Panc1 (cell line): ENCODE measurements at regions not wholly inside any gene's neighbourhood (a gene's known extent, or its start where the extent isn't known, plus 50 kb on each side); places are given as distances from the start of the nearest gene placed in this dataset.

Experiments used
- ATAC-seq: fragments of 200-7000 bp; cut with Tn5 transposase; 2 replicates; pipeline ENCODE4 v1.9.1; 2020; ENCODE audit warnings: mild to moderate bottlenecking, moderate library complexity
- BruUV-seq: library from RNA; stranded (reverse); fragments of 400-500 nt; replicated peaks from 2 replicates; lab custom pipeline; 2021; lab: Mats Ljungman, UMichigan
- CTCF ChIA-PET: fragments of 300-600 bp; sonication (Branson Sonifier 250); formaldehyde crosslinking; loops from one replicate; lab custom pipeline; 2022; ENCODE audit warnings: antibody characterized with exemption; lab: Charles Lee
- POLR2A ChIA-PET: fragments of 300-600 bp; sonication (Branson Sonifier 250); formaldehyde crosslinking; loops from one replicate; lab custom pipeline; 2022; ENCODE audit warnings: antibody characterized with exemption; lab: Charles Lee
- DNase-seq: peaks from one replicate; pipeline ENCODE4 v3.0.0-alpha.2; 2010; ENCODE audit warnings: low read depth, low spot score
- H3K27ac ChIP-seq: 2 replicates; pipeline ENCODE4 v1.5.1; 2011; ENCODE audit warnings: mild to moderate bottlenecking, low read length, inconsistent platforms
- H3K27me3 ChIP-seq: fragments of 200-500 bp; sonication (Bioruptor generic); 2 replicates; pipeline ENCODE4 v1.6.0; 2014; ENCODE audit warnings: low read length, inconsistent platforms; ENCODE audit not compliant: control insufficient read depth, insufficient read depth
- H3K36me3 ChIP-seq: fragments of 200-500 bp; sonication (Bioruptor generic); 2 replicates; pipeline ENCODE4 v1.5.1; 2014; ENCODE audit warnings: inconsistent platforms, mild to moderate bottlenecking, low read length, moderate library complexity; ENCODE audit not compliant: control insufficient read depth, insufficient read depth
- H3K4me1 ChIP-seq: 2 replicates; pipeline ENCODE4 v1.5.1; 2011; ENCODE audit warnings: inconsistent platforms, mild to moderate bottlenecking, low read length, moderate library complexity; ENCODE audit not compliant: control insufficient read depth, insufficient read depth
- H3K4me3 ChIP-seq, 2 experiments: 2 replicates each; pipeline ENCODE4 v1.5.1; 2011 to 2012; ENCODE audit warnings: low read depth in 2 of 2, low read length in 2 of 2, mild to moderate bottlenecking in 2 of 2, inconsistent platforms in 1 of 2, moderate library complexity in 1 of 2
- H3K9me3 ChIP-seq: fragments of 200-500 bp; sonication (Bioruptor generic); 2 replicates; pipeline ENCODE4 v1.5.1; 2014; ENCODE audit warnings: low read depth, mild to moderate bottlenecking, inconsistent platforms, low read length, moderate library complexity; ENCODE audit not compliant: control insufficient read depth, insufficient read depth
- CTCF ChIP-seq: fragments of 450-650 bp; IDR thresholded peaks from 2 replicates; pipeline ENCODE4 v1.5.1; 2017; ENCODE audit warnings: mild to moderate bottlenecking
- POLR2AphosphoS5 ChIP-seq: IDR thresholded peaks from 2 replicates; pipeline ENCODE4 v1.6.1; 2012; ENCODE audit warnings: mild to moderate bottlenecking, low read depth, low read length, moderate library complexity
- REST ChIP-seq, 2 experiments: IDR thresholded peaks; 2 replicates each; pipeline ENCODE4 v1.6.1; 2011 to 2012; ENCODE audit warnings: low read depth in 2 of 2, control low read depth in 1 of 2, low read length in 1 of 2, mild to moderate bottlenecking in 1 of 2, moderate library complexity in 1 of 2; ENCODE audit not compliant: insufficient read depth in 1 of 2
- SIN3A ChIP-seq: IDR thresholded peaks from 2 replicates; pipeline ENCODE4 v1.6.1; 2012; ENCODE audit warnings: low read depth, mild to moderate bottlenecking, low read length, moderate library complexity, borderline replicate concordance; ENCODE audit not compliant: insufficient read depth
- TCF7L2 ChIP-seq: IDR thresholded peaks from 2 replicates; pipeline ENCODE4 v1.6.1; 2011; ENCODE audit warnings: mild to moderate bottlenecking, low read depth, low read length, inconsistent platforms
- in situ Hi-C: cut with HindIII; loops from 2 replicates; pipeline ENCODE4 v1.10.0; 2016; ENCODE audit warnings: low sequenced_read_pairs, low pct_unique_long_range_greater_than_20kb
- intact Hi-C: fragments of 100-400 bp; cut with micrococcal nuclease; formaldehyde crosslinking; loops from one replicate; pipeline ENCODE4 v1.10.0; 2022; ENCODE audit not compliant: unreplicated experiment

GRCh38 chr7:13099154-13099795, 411.8 kb downstream of the ARL4A start:
- intact Hi-C loops, result no loop called here
- Histone ChIP-seq H3K27ac (no peak overlapping the region), H3K27me3 (no peaks in the 10 kb centered on the region), H3K4me1 (no peaks in the 10 kb centered on the region), H3K4me3 (no peak overlapping the region), H3K9me3 (no peaks in the 10 kb centered on the region; the same call in 1 of the 2 replicates), H3K36me3 (no peaks in the 10 kb centered on the region)
- BruUV-seq, result no TSS peak
- in situ Hi-C loops, result no loop called here
- peak; percentile 68; the same call in 1 of the 2 replicates for ATAC-seq
- TF ChIP-seq CTCF, result no peak
- TF ChIP-seq TCF7L2, result no peak
- no peak for TF ChIP-seq POLR2AphosphoS5
- no peak for TF ChIP-seq SIN3A
- TF ChIP-seq REST (IDR thresholded peaks at IDR 0.05; ENCODE audit: insufficient read depth in 1 of 2, low read depth in 2 of 2, low read length in 1 of 2), result no peak
- CTCF ChIA-PET, result no interaction called here
- POLR2A ChIA-PET, result no interaction called here
- DNase-seq, result peak; percentile 72

GRCh38 chr7:13104128-13104527, 416.7 kb downstream of the ARL4A start:
- no peaks in the 10 kb centered on the region for H3K9me3 ChIP-seq
- ATAC-seq (no peak), DNase-seq (no peak)
- H3K4me3 ChIP-seq, result no peak overlapping the region
- no peaks in the 10 kb centered on the region for H3K27me3 ChIP-seq
- intact Hi-C loops (no loop called here), in situ Hi-C loops (no loop called here)
- no peaks in the 10 kb centered on the region for H3K4me1 ChIP-seq
- no peaks in the 10 kb centered on the region for H3K36me3 ChIP-seq
- POLR2A ChIA-PET, result no interaction called here
- no peak overlapping the region for H3K27ac ChIP-seq
- BruUV-seq, result no TSS peak
- TF ChIP-seq CTCF, result no peak
- TF ChIP-seq REST (IDR thresholded peaks at IDR 0.05; ENCODE audit: insufficient read depth in 1 of 2, low read depth in 2 of 2, low read length in 1 of 2), result no peak
- TF ChIP-seq SIN3A, result no peak
- no peak for TF ChIP-seq POLR2AphosphoS5
- TF ChIP-seq TCF7L2, result no peak
- CTCF ChIA-PET, result no interaction called here
